Testis (tissue), 2 donors: ENCODE measurements at regions not wholly inside any gene's neighbourhood (a gene's known extent, or its start where the extent isn't known, plus 50 kb on each side); places are given as distances from the start of the nearest gene placed in this dataset.

Experiments used
- DNase-seq: peaks from one replicate; pipeline ENCODE4 v3.0.0-alpha.2; 2019
- H3K27ac ChIP-seq, 2 donors: fragments of 200-600 bp; sonication (generic); one replicate each; pipeline ENCODE4 v1.5.1; 2019
- H3K27me3 ChIP-seq: fragments of 200-600 bp; sonication (generic); one replicate; pipeline ENCODE4 v1.5.1; 2019
- H3K36me3 ChIP-seq: fragments of 200-600 bp; sonication (generic); one replicate; pipeline ENCODE4 v1.5.1; 2017; ENCODE audit warnings: low read depth; ENCODE audit errors: missing control alignments
- H3K4me1 ChIP-seq: fragments of 200-600 bp; sonication (generic); one replicate; pipeline ENCODE4 v1.5.1; 2019
- H3K4me3 ChIP-seq, 2 donors: fragments of 200-600 bp; sonication (generic); one replicate each; pipeline ENCODE4 v1.5.1; 2017 to 2019
- H3K9me3 ChIP-seq: fragments of 200-600 bp; sonication (generic); one replicate; pipeline ENCODE4 v1.5.1; 2017
- POLR2A ChIP-seq: fragments of 450-650 bp; IDR thresholded peaks from one replicate; pipeline ENCODE4 v1.6.1; 2017; ENCODE audit warnings: antibody characterized with exemption, mild to moderate bottlenecking, moderate library complexity
- WGBS, 2 donors: methylation state at CpG; one replicate each; pipeline ENCODE4 v1.1.5; 2018; 5-methylcytosine and 5-hydroxymethylcytosine counted together
- intact Hi-C: fragments of 100-400 bp; cut with DNase I; formaldehyde crosslinking; loops from one replicate; pipeline ENCODE4 v1.15.1; 2023; ENCODE audit warnings: low total_unique reads
- TF ChIP-seq, protein P1 (sequence below), 3 experiments: fragments of 450-650 bp in 2 of 3; fragments of 200-600 bp in 1 of 3; sonication (generic) in 1 of 3; IDR thresholded peaks; one replicate each; pipeline ENCODE4 v1.5.1; 2016 to 2019; ENCODE audit warnings: antibody characterized with exemption in 3 of 3, mild to moderate bottlenecking in 2 of 3, moderate library complexity in 1 of 3

DNA sequence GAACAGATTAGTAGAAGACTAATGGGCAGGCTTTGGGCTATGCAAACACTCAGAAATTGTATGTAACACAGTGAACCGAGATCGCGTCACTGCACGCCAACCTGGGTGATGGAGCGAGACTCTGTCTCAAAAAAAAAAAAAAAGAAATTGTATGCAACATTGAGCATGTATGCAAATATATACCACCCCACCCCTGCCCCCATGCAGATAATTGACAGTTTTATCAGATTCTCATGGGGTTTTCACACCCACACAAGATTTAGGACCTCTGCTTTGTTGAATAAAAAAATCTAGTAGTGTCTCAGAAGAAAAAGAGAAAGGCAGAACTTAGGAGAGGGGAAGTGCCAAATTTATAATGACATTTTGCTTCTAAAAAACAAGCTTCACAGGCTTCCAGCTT lies 131.6 kb upstream of the FN1 start:
- no peak for DNase-seq
- no peak overlapping the region for H3K4me3 ChIP-seq
- intact Hi-C loops = no loop called here
- no peaks in the 10 kb centered on the region for H3K36me3 ChIP-seq
- no peak overlapping the region for H3K27ac ChIP-seq
- H3K9me3 ChIP-seq = no peaks in the 10 kb centered on the region
- 93 to 97% methylated on average over 5 of the region's 5 CpGs for WGBS, 2 donors
- no peaks in the 10 kb centered on the region for H3K4me1 ChIP-seq
- TF ChIP-seq, protein P1, sequence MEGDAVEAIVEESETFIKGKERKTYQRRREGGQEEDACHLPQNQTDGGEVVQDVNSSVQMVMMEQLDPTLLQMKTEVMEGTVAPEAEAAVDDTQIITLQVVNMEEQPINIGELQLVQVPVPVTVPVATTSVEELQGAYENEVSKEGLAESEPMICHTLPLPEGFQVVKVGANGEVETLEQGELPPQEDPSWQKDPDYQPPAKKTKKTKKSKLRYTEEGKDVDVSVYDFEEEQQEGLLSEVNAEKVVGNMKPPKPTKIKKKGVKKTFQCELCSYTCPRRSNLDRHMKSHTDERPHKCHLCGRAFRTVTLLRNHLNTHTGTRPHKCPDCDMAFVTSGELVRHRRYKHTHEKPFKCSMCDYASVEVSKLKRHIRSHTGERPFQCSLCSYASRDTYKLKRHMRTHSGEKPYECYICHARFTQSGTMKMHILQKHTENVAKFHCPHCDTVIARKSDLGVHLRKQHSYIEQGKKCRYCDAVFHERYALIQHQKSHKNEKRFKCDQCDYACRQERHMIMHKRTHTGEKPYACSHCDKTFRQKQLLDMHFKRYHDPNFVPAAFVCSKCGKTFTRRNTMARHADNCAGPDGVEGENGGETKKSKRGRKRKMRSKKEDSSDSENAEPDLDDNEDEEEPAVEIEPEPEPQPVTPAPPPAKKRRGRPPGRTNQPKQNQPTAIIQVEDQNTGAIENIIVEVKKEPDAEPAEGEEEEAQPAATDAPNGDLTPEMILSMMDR (IDR thresholded peaks at IDR 0.05) = no peak
- TF ChIP-seq POLR2A = no peak
- no peaks in the 10 kb centered on the region for H3K27me3 ChIP-seq

DNA sequence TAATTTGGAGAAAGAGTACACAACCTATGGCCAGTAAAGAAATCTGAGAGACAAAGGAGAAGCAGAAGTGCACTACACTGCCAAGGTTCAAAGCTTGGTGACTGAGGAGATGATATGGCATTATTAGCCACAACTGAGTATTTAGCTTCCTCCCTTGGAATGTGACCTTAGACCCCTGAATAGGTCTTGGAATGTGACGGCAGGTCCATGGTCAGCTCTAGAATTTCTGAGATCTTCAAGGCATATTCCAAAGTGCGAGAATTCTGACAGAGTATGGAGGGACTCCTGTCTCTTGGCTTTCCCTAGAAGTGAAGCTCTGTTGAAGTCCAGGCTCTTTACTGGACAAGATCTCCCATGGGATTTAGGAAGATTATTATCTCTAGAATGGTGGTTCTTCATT lies 130.0 kb upstream of the FN1 start:
- H3K27me3 ChIP-seq = no peaks in the 10 kb centered on the region
- H3K4me3 ChIP-seq = no peak overlapping the region
- H3K27ac ChIP-seq = no peak overlapping the region
- intact Hi-C loops = no loop called here
- H3K4me1 ChIP-seq = no peaks in the 10 kb centered on the region
- WGBS, 2 donors = 82 to 88% methylated on average over 2 of the region's 2 CpGs
- H3K36me3 ChIP-seq = no peaks in the 10 kb centered on the region
- TF ChIP-seq, protein P1 (IDR thresholded peaks at IDR 0.05) = no peak
- no peak for TF ChIP-seq POLR2A
- H3K9me3 ChIP-seq = no peaks in the 10 kb centered on the region
- no peak for DNase-seq

DNA sequence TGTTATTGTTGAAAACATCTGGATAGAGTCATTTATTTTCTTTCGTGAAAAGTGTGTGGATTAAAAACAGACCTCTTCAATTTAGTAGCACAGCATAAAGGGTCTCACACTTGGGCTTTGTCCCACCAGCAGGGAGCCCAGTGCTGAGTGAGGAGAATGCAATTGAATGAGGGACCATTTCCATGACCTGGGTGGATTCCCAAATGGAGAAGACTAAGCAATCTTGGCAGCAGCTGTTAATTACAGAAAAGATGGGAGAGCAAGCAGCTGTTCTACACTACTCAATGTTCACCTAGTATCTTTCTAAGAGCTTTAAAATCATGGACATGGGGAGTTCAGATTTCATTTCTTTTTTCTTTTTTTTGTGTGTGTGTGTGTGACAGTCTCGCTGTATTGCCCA lies 121.8 kb upstream of the FN1 start:
- DNase-seq = no peak
- Histone ChIP-seq H3K27me3 (no peaks in the 10 kb centered on the region), H3K36me3 (no peaks in the 10 kb centered on the region), H3K4me1 (no peaks in the 10 kb centered on the region), H3K27ac (no peak overlapping the region), H3K9me3 (no peaks in the 10 kb centered on the region), H3K4me3 (no peak overlapping the region)
- intact Hi-C loops = no loop called here
- TF ChIP-seq POLR2A = no peak
- TF ChIP-seq, protein P1 (IDR thresholded peaks at IDR 0.05) = no peak
- 67 to 69% methylated on average over 2 of the region's 2 CpGs for WGBS, 2 donors

DNA sequence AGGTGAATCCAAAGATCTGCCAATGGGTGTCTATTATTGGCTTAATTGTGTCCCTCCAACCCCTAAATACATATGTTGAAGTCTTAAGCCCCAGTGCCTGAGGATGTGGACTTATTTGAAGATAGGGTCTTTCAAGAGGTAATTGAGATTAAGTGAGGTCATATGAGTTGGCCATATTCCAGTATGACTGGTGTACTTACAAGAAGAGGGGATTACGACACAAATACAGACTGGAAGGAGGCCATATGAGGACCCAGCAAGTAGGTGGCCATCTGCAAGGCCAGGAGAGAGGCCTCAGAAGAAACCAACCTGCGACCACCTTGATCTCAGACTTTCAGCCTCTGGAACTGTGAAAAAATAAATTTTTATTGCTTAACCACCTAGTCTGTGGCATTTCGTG lies 121.1 kb upstream of the FN1 start:
- WGBS, 2 donors = 81 to 89% methylated on average over 3 of the region's 3 CpGs
- Histone ChIP-seq H3K9me3 (no peaks in the 10 kb centered on the region), H3K4me1 (no peaks in the 10 kb centered on the region), H3K36me3 (no peaks in the 10 kb centered on the region), H3K4me3 (no peak overlapping the region), H3K27me3 (no peaks in the 10 kb centered on the region), H3K27ac (no peak overlapping the region)
- TF ChIP-seq POLR2A = no peak
- TF ChIP-seq, protein P1 (IDR thresholded peaks at IDR 0.05) = no peak
- DNase-seq = no peak
- intact Hi-C loops = no loop called here

DNA sequence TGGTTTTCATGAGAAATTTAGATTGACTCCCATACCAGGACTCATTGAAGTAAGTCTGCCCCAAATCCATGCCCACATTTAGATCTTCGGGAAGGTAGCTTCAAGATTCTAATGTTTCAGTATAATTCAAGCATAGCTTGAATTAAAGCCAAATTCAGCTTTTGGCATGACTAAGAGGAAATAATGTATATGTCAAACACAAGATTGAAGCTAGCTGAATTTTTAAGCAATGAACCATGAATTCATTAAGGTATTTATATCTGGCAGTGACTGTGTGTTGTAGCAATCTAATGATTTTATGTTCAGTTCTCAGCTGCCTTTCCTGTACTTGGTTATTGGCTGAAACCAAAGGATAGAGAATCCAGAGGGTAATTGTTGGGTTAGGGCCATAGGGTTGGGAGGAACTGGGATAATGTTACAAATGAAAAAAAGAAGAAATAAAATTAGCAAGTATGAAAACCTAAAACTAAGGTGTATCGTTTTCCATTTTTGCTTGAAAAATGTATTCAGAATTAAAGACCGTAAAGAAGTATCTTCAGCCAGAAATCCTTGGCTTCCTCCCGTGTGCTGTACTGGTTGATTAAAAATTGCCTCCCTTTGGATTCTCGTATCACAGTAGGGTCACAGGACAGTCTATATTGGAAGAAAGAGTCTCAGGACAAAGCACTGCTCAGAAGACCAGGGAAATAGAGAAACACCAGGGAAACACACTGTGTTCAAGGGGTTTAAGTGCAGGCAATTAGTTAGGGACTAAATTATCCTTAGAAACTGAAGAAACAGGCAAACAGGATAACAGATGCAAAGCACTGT lies 119.0 kb upstream of the FN1 start:
- Histone ChIP-seq H3K9me3 (no peaks in the 10 kb centered on the region), H3K4me3 (no peak overlapping the region), H3K27ac (no peak overlapping the region), H3K4me1 (no peaks in the 10 kb centered on the region), H3K27me3 (no peaks in the 10 kb centered on the region), H3K36me3 (no peaks in the 10 kb centered on the region)
- 35 to 62% methylated on average over 5 of the region's 5 CpGs for WGBS, 2 donors
- DNase-seq = no peak
- intact Hi-C loops = no loop called here
- TF ChIP-seq POLR2A = no peak
- TF ChIP-seq, protein P1 (IDR thresholded peaks at IDR 0.05) = no peak
